ENCODE measurements at regions not wholly inside any gene's neighbourhood (a gene's known extent, or its start where the extent isn't known, plus 50 kb on each side); places are given as distances from the start of the nearest gene placed in this dataset.
A peak's percentile ranks its signal among the peaks of the same experiment; 100 is the strongest.
"Not testable (repeated sequence)": the region's sequence is repeated elsewhere in the genome, so short reads cannot be mapped to it uniquely, and the experiment has no call there.

DNA sequence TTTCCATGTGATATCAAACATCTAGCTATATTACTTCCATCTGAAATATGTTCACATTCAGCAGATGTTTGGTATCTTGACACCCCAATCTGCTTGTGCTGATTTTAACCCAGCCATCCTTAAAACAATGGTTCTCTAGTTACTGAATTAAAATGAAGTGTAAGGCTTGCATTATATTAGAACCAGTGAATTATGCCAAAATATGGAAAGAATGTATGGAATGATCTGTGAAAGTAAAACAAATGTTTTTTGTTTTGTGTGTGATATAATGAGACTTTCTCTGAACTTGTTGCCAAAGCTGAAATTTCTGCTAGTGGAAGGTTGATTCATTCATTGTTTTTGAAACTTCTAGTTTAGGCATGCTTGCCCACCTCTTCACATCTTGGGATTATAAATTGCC is 317.1 kb downstream of the MEX3B start (continued):
- TF ChIP-seq HOXB5 (CRISPR knock-in tag; IDR thresholded peaks at IDR 0.05) = no peak

DNA sequence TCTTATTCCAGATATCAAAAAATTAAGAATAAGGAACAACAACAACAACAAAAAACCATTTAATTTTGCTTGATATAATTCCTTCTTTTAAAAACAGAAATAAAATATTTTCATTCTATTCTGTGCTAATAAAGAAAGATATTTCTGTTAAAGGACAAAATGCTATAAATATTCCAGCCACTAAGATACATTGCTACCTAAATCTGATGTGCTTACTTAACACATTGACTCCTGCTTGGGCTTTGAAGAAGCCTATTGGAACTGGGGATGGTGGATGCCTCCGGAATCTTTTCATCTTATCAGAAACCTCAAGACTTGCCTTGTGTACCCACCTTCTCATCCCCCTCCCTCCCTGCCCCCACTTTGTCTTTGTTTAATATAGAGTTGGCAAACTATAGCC is 320.2 kb downstream of the MEX3B start:
- DNase-seq (ENCODE audit: low read depth in 1 of 2, low spot score in 1 of 2) (no peak), ATAC-seq (no peak), FAIRE-seq (no peak)
- ChIA-PET CTCF (no interaction called here), POLR2A (no interaction called here)
- Histone ChIP-seq H3K4me1 (no peaks in the 10 kb centered on the region), H3K27ac (no peak overlapping the region), H3K9me3 (peaks cover 4% of the 10 kb centered on the region; the same call in 1 of the 3 replicates), H3K4me2 (no peak overlapping the region), H3K4me3 (no peak overlapping the region)
- TF ChIP-seq HDAC2 (IDR thresholded peaks at IDR 0.05) (no peak), ESRRA (IDR thresholded peaks at IDR 0.05; ENCODE audit: borderline replicate concordance, low read length) (no peak), ZFP36 (IDR thresholded peaks at IDR 0.05; ENCODE audit: borderline replicate concordance, partially characterized antibody) (no peak), PHF8 (IDR thresholded peaks at IDR 0.05; ENCODE audit: borderline replicate concordance, low read depth) (no peak), HOXB13 (CRISPR knock-in tag; IDR thresholded peaks at IDR 0.05; ENCODE audit: low read depth) (no peak)
- TF ChIP-seq, protein P1, sequence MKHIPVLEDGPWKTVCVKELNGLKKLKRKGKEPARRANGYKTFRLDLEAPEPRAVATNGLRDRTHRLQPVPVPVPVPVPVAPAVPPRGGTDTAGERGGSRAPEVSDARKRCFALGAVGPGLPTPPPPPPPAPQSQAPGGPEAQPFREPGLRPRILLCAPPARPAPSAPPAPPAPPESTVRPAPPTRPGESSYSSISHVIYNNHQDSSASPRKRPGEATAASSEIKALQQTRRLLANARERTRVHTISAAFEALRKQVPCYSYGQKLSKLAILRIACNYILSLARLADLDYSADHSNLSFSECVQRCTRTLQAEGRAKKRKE (CRISPR knock-in tag; IDR thresholded peaks at IDR 0.05; ENCODE audit: low read depth) = no peak
- TF ChIP-seq, protein P2, sequence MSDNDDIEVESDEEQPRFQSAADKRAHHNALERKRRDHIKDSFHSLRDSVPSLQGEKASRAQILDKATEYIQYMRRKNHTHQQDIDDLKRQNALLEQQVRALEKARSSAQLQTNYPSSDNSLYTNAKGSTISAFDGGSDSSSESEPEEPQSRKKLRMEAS (IDR thresholded peaks at IDR 0.05) = no peak
- 3% methylated on average over 1 of the region's 1 CpG for WGBS (ENCODE audit: missing lambda C conversion rate)

DNA sequence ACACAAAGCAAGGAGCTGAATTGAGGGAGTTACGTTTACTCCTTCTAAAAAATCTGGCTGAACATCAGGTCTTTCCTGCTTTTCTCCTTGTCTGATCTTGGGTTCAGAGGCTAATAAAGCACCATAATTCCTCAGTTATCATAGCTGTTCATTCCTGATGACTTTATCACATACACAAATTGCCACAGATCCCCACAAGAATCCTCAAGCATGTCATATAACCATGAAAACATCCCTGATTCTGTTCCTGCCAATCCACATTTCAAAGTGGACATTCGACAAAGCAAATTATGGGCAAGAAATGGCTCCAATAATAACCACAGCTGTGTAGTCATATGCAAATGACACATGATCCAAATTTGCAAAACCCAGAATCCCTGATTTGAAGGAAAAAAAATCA is 321.3 kb downstream of the MEX3B start:
- H3K4me1 ChIP-seq = no peaks in the 10 kb centered on the region
- TF ChIP-seq, protein P3, sequence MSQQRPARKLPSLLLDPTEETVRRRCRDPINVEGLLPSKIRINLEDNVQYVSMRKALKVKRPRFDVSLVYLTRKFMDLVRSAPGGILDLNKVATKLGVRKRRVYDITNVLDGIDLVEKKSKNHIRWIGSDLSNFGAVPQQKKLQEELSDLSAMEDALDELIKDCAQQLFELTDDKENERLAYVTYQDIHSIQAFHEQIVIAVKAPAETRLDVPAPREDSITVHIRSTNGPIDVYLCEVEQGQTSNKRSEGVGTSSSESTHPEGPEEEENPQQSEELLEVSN (IDR thresholded peaks at IDR 0.05; ENCODE audit: borderline replicate concordance, low read depth) = no peak
- TF ChIP-seq EP300 (IDR thresholded peaks at IDR 0.05) = no peak
- no peak for TF ChIP-seq ZFP36 (IDR thresholded peaks at IDR 0.05; ENCODE audit: borderline replicate concordance, partially characterized antibody)
- WGBS (ENCODE audit: missing lambda C conversion rate) = 4% methylated on average over 2 of the region's 2 CpGs
- FAIRE-seq (no peak), ATAC-seq (no peak), DNase-seq (ENCODE audit: low read depth in 1 of 2, low spot score in 1 of 2) (no peak)
- CTCF ChIA-PET = interaction anchor here (0.5 kb wide), 1 partner anchor 645 kb away, joined by 3 read pairs; no protein-coding TSS in a partner anchor
- no peak overlapping the region for H3K4me3 ChIP-seq
- no peak overlapping the region for H3K4me2 ChIP-seq
- POLR2A ChIA-PET = no interaction called here
- peaks cover 4% of the 10 kb centered on the region; the same call in 1 of the 3 replicates for H3K9me3 ChIP-seq
- no peak overlapping the region for H3K27ac ChIP-seq

DNA sequence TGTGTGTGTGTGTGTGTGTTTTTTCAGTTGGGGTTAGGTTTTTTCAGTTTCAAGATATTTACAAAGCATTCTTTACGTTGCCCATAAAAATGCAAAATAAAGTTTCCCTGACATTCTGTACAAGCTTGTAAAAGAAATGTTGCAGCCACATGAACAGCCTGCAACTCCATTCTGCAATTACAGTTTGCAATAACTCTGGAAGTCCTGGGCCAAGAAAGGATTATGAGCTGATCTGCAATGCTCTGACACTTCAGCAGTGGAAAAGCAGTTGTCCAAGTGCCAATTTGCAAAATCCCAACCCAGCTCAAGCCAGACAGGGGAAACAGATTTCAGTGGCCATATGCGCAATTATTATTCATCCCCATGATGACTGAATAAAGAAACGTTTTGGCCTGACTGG is 322.1 kb downstream of the MEX3B start:
- H3K4me3 ChIP-seq = no peak overlapping the region
- CTCF ChIA-PET = interaction anchor here (0.5 to 1.3 kb wide), 2 partner anchors 313 to 644 kb away, joined by 3 read pairs; no protein-coding TSS in a partner anchor
- H3K9me3 ChIP-seq = peaks cover 4% of the 10 kb centered on the region; the same call in 1 of the 3 replicates
- no peak for DNase-seq (ENCODE audit: low read depth in 1 of 2, low spot score in 1 of 2)
- H3K4me1 ChIP-seq = no peaks in the 10 kb centered on the region
- no peak for FAIRE-seq
- no peak overlapping the region for H3K4me2 ChIP-seq
- no peak for ATAC-seq
- no peak for TF ChIP-seq HDAC2 (IDR thresholded peaks at IDR 0.05)
- no peak overlapping the region for H3K27ac ChIP-seq
- POLR2A ChIA-PET = no interaction called here
- WGBS (ENCODE audit: missing lambda C conversion rate) = 19% methylated on average over 3 of the region's 3 CpGs

DNA sequence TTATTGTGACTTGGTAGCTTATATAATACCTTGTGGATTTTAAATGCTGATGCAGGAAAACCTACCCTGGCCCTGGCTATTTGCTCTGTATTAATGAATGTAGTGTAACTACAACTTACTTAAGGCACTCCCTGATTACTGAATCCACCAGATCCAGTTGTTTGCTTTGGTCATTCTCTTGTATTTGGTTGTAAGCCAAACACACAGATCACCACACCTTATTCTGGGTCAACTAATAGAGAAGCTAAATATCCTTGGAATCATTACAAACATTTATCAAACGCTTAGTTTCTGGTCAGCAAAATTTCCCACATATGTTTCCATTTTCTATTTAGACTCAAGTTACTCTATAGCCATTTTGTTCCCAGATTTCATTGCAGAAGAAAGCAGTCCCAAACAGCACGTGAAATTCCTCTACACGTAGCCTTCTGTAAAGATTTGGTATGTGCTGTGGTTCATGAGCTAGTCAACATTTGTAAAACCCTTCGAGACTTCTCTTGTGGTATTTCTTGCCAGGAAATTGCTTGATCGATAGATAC is 322.6 kb downstream of the MEX3B start:
- Histone ChIP-seq H3K27ac (no peak overlapping the region), H3K4me1 (no peaks in the 10 kb centered on the region), H3K4me3 (no peak overlapping the region), H3K4me2 (no peak overlapping the region), H3K9me3 (peaks cover 4% of the 10 kb centered on the region; the same call in 1 of the 3 replicates)
- no peak for ATAC-seq
- no peak for FAIRE-seq
- 1% methylated on average over 5 of the region's 5 CpGs for WGBS (ENCODE audit: missing lambda C conversion rate)
- ChIA-PET POLR2A (no interaction called here), CTCF (interaction anchor here (1.3 kb wide), 1 partner anchor 312 kb away, joined by 3 read pairs; no protein-coding TSS in a partner anchor)
- TF ChIP-seq MAFK (IDR thresholded peaks at IDR 0.05; ENCODE audit: partially characterized antibody) (peak; percentile 28), NPAS2 (CRISPR knock-in tag; IDR thresholded peaks at IDR 0.05; ENCODE audit: borderline replicate concordance) (no peak)
- DNase-seq (ENCODE audit: low read depth in 1 of 2, low spot score in 1 of 2) = no peak

DNA sequence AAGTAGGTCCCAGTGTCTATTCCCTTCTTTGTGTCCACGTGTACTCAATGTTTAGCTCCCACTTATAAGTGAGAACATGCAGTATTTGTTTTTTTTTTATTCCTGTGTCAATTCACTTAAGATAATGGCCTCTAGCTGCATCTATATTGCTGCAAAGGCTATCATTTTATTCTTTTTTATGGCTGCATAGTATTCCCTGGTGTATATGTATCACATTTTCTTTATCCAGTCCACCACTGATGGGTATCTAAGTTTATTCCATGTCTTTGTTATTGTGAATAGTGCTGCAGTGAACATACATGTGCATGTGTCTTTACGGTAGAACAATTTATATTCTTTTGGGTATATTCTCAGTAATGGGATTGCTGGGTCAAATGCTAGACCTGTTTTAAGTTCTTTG is 329.4 kb downstream of the MEX3B start:
- WGBS (ENCODE audit: missing lambda C conversion rate) = 23% methylated on average over 2 of the region's 2 CpGs
- DNase-seq (ENCODE audit: low read depth in 1 of 2, low spot score in 1 of 2); ATAC-seq; CTCF ChIA-PET; H3K4me1 ChIP-seq; H3K27ac ChIP-seq; POLR2A ChIA-PET; FAIRE-seq; H3K9me3 ChIP-seq; H3K4me2 ChIP-seq; H3K4me3 ChIP-seq: not testable (repeated sequence)

Data from A549 (cell line).